ENCODE measurements at regions not wholly inside any gene's neighbourhood (a gene's known extent, or its start where the extent isn't known, plus 50 kb on each side); places are given as distances from the start of the nearest gene placed in this dataset.

GRCh38 chr17:34692920-34693319 lies 113.5 kb downstream of the TMEM132E start:
- DNase-seq: no peak
